Naive B cell (primary cell): ENCODE measurements at regions not wholly inside any gene's neighbourhood (a gene's known extent, or its start where the extent isn't known, plus 50 kb on each side); places are given as distances from the start of the nearest gene placed in this dataset.
"Not testable (repeated sequence)": the region's sequence is repeated elsewhere in the genome, so short reads cannot be mapped to it uniquely, and the experiment has no call there.

ENCODE experiments used
- ATAC-seq, 2 donors: fragments of 150-1000 bp; cut with Tn5 transposase; 2 replicates each; pipeline ENCODE4 v1.10.0; 2021; ENCODE audit warnings: low read depth in 2 of 2, mild to moderate bottlenecking in 2 of 2, moderate library complexity in 2 of 2
- DNase-seq: peaks from one replicate; pipeline ENCODE4 v3.0.0; 2022
- H3K27ac Mint-ChIP-seq, 6 donors: one replicate each; pipeline ENCODE4 v1.8.0; 2020 to 2022; ENCODE audit warnings: mild to moderate bottlenecking in 6 of 6, mixed read lengths in 6 of 6, moderate library complexity in 5 of 6, inconsistent platforms in 2 of 6
- H3K27me3 Mint-ChIP-seq, 3 donors: one replicate each; pipeline ENCODE4 v1.8.0; 2021 to 2022; ENCODE audit warnings: mixed read lengths in 3 of 3, mild to moderate bottlenecking in 1 of 3
- H3K36me3 Mint-ChIP-seq, 2 donors: one replicate each; pipeline ENCODE4 v1.8.0; 2020 to 2022; ENCODE audit warnings: mixed read lengths in 2 of 2, inconsistent platforms in 1 of 2, mild to moderate bottlenecking in 1 of 2
- H3K4me1 Mint-ChIP-seq, 3 donors: one replicate each; pipeline ENCODE4 v1.8.0; 2020 to 2022; ENCODE audit warnings: mixed read lengths in 3 of 3, inconsistent platforms in 1 of 3, mild to moderate bottlenecking in 1 of 3, moderate library complexity in 1 of 3
- H3K4me3 Mint-ChIP-seq, 8 donors: one replicate each; pipeline ENCODE4 v1.8.0; 2020 to 2022; ENCODE audit warnings: mild to moderate bottlenecking in 8 of 8, mixed read lengths in 8 of 8, moderate library complexity in 8 of 8, inconsistent platforms in 2 of 8
- H3K9me3 Mint-ChIP-seq, 7 donors: one replicate each; pipeline ENCODE4 v1.8.0; 2020 to 2022; ENCODE audit warnings: mixed read lengths in 7 of 7, mild to moderate bottlenecking in 5 of 7, inconsistent platforms in 2 of 7, moderate library complexity in 1 of 7

GRCh38 chr6:68087399-68088133, 547.5 kb upstream of the ADGRB3 start:
- no peaks in the 10 kb centered on the region for H3K4me1 Mint-ChIP-seq
- H3K4me3 Mint-ChIP-seq: peak overlapping the region in 2 of 8 donors; percentile 3 to 6
- H3K27me3 Mint-ChIP-seq: no peaks in the 10 kb centered on the region
- ATAC-seq (peak; percentile 48 to 77), DNase-seq (peak; percentile 20)
- H3K9me3 Mint-ChIP-seq: peaks cover 0 to 6% (median 0%) of the 10 kb centered on the region in 7 donors
- H3K27ac Mint-ChIP-seq: peak overlapping the region in 1 of 6 donors; percentile 24
- H3K36me3 Mint-ChIP-seq: no peaks in the 10 kb centered on the region

- no peaks in the 10 kb centered on the region for H3K27me3 Mint-ChIP-seq
- ATAC-seq (peak in 1 of 2 donors; percentile 56), DNase-seq (peak; percentile 2)
- no peaks in the 10 kb centered on the region for H3K36me3 Mint-ChIP-seq
- no peak overlapping the region for H3K27ac Mint-ChIP-seq
- H3K9me3 Mint-ChIP-seq: peaks cover 0 to 7% (median 0%) of the 10 kb centered on the region in 7 donors
- H3K4me1 Mint-ChIP-seq: no peaks in the 10 kb centered on the region
- H3K4me3 Mint-ChIP-seq: peak overlapping the region in 1 of 8 donors; percentile 1
Measured at GRCh38 chr6:68086199-68086598, 548.9 kb upstream of the ADGRB3 start.

GRCh38 chr6:68085599-68085998, 549.5 kb upstream of the ADGRB3 start:
- H3K4me3 Mint-ChIP-seq: peak overlapping the region in 1 of 8 donors; percentile 12
- DNase-seq, ATAC-seq, H3K36me3 Mint-ChIP-seq, H3K27me3 Mint-ChIP-seq, H3K9me3 Mint-ChIP-seq, H3K4me1 Mint-ChIP-seq: not testable (repeated sequence)
- peak overlapping the region in 1 of 6 donors; percentile 75 for H3K27ac Mint-ChIP-seq

GRCh38 chr6:68082086-68082485, 553.0 kb upstream of the ADGRB3 start:
- H3K36me3 Mint-ChIP-seq: no peaks in the 10 kb centered on the region
- H3K27ac Mint-ChIP-seq: no peak overlapping the region
- H3K4me1 Mint-ChIP-seq: no peaks in the 10 kb centered on the region
- no peak overlapping the region for H3K4me3 Mint-ChIP-seq
- DNase-seq (no peak), ATAC-seq (no peak)
- H3K27me3 Mint-ChIP-seq: no peaks in the 10 kb centered on the region
- peaks cover 0 to 7% (median 0%) of the 10 kb centered on the region in 7 donors for H3K9me3 Mint-ChIP-seq

GRCh38 chr6:68080074-68080473, 555.0 kb upstream of the ADGRB3 start:
- no peaks in the 10 kb centered on the region for H3K36me3 Mint-ChIP-seq
- no peaks in the 10 kb centered on the region for H3K27me3 Mint-ChIP-seq
- no peaks in the 10 kb centered on the region for H3K4me1 Mint-ChIP-seq
- no peak overlapping the region for H3K4me3 Mint-ChIP-seq
- DNase-seq (no peak), ATAC-seq (no peak)
- H3K9me3 Mint-ChIP-seq: peaks cover 0 to 3% (median 0%) of the 10 kb centered on the region in 7 donors
- H3K27ac Mint-ChIP-seq: no peak overlapping the region

GRCh38 chr6:68077661-68078060, 557.4 kb upstream of the ADGRB3 start:
- no peak overlapping the region for H3K27ac Mint-ChIP-seq
- DNase-seq (no peak), ATAC-seq (no peak)
- no peak overlapping the region for H3K4me3 Mint-ChIP-seq
- no peaks in the 10 kb centered on the region for H3K4me1 Mint-ChIP-seq
- H3K36me3 Mint-ChIP-seq: no peaks in the 10 kb centered on the region
- H3K9me3 Mint-ChIP-seq: peaks cover 0 to 3% (median 0%) of the 10 kb centered on the region in 7 donors
- H3K27me3 Mint-ChIP-seq: no peaks in the 10 kb centered on the region

GRCh38 chr6:68071740-68072139, 563.3 kb upstream of the ADGRB3 start:
- Mint-ChIP-seq H3K27ac (no peak overlapping the region), H3K4me3 (no peak overlapping the region), H3K36me3 (no peaks in the 10 kb centered on the region), H3K9me3 (peaks cover 0 to 3% (median 0%) of the 10 kb centered on the region in 7 donors), H3K27me3 (no peaks in the 10 kb centered on the region), H3K4me1 (no peaks in the 10 kb centered on the region)
- ATAC-seq: no peak
- DNase-seq: no peak

- Mint-ChIP-seq H3K27me3 (no peaks in the 10 kb centered on the region), H3K4me1 (no peaks in the 10 kb centered on the region), H3K4me3 (no peak overlapping the region), H3K9me3 (peaks cover 0 to 3% (median 0%) of the 10 kb centered on the region in 7 donors), H3K36me3 (no peaks in the 10 kb centered on the region), H3K27ac (no peak overlapping the region)
- DNase-seq (no peak), ATAC-seq (no peak)
Measured at GRCh38 chr6:68069921-68070710, 565.0 kb upstream of the ADGRB3 start.

- H3K36me3 Mint-ChIP-seq: no peaks in the 10 kb centered on the region
- no peak for ATAC-seq
- no peaks in the 10 kb centered on the region for H3K4me1 Mint-ChIP-seq
- peaks cover 0 to 6% (median 0%) of the 10 kb centered on the region in 7 donors for H3K9me3 Mint-ChIP-seq
- DNase-seq: no peak
- no peaks in the 10 kb centered on the region for H3K27me3 Mint-ChIP-seq
- H3K4me3 Mint-ChIP-seq: no peak overlapping the region
- no peak overlapping the region for H3K27ac Mint-ChIP-seq
Measured at GRCh38 chr6:68059899-68060298, 575.2 kb upstream of the ADGRB3 start.

- no peak overlapping the region for H3K27ac Mint-ChIP-seq
- ATAC-seq (no peak), DNase-seq (no peak)
- no peak overlapping the region for H3K4me3 Mint-ChIP-seq
- no peaks in the 10 kb centered on the region for H3K4me1 Mint-ChIP-seq
- no peaks in the 10 kb centered on the region for H3K27me3 Mint-ChIP-seq
- peaks cover 0 to 6% (median 0%) of the 10 kb centered on the region in 7 donors for H3K9me3 Mint-ChIP-seq
- no peaks in the 10 kb centered on the region for H3K36me3 Mint-ChIP-seq
Measured at GRCh38 chr6:68059261-68059660, 575.8 kb upstream of the ADGRB3 start.

GRCh38 chr6:68056596-68056995, 578.5 kb upstream of the ADGRB3 start:
- not testable (repeated sequence) for H3K4me1 Mint-ChIP-seq, H3K27me3 Mint-ChIP-seq, H3K36me3 Mint-ChIP-seq, H3K4me3 Mint-ChIP-seq, H3K9me3 Mint-ChIP-seq, H3K27ac Mint-ChIP-seq, ATAC-seq, DNase-seq

GRCh38 chr6:68054756-68055155, 580.3 kb upstream of the ADGRB3 start:
- peaks cover 0 to 4% (median 0%) of the 10 kb centered on the region in 7 donors for H3K9me3 Mint-ChIP-seq
- no peak overlapping the region for H3K27ac Mint-ChIP-seq
- H3K4me3 Mint-ChIP-seq: no peak overlapping the region
- H3K36me3 Mint-ChIP-seq: no peaks in the 10 kb centered on the region
- no peaks in the 10 kb centered on the region for H3K27me3 Mint-ChIP-seq
- no peaks in the 10 kb centered on the region for H3K4me1 Mint-ChIP-seq
- DNase-seq (no peak), ATAC-seq (no peak)

GRCh38 chr6:68053805-68054373, 581.2 kb upstream of the ADGRB3 start:
- H3K4me1 Mint-ChIP-seq: no peaks in the 10 kb centered on the region
- H3K9me3 Mint-ChIP-seq: peaks cover 0 to 4% (median 0%) of the 10 kb centered on the region in 7 donors
- no peaks in the 10 kb centered on the region for H3K36me3 Mint-ChIP-seq
- H3K27ac Mint-ChIP-seq: no peak overlapping the region
- no peak for DNase-seq
- H3K27me3 Mint-ChIP-seq: no peaks in the 10 kb centered on the region
- H3K4me3 Mint-ChIP-seq: no peak overlapping the region
- no peak for ATAC-seq

GRCh38 chr6:68052234-68052633, 582.8 kb upstream of the ADGRB3 start:
- ATAC-seq (no peak), DNase-seq (no peak)
- Mint-ChIP-seq H3K36me3 (no peaks in the 10 kb centered on the region), H3K27me3 (no peaks in the 10 kb centered on the region), H3K4me1 (no peaks in the 10 kb centered on the region), H3K4me3 (no peak overlapping the region), H3K27ac (no peak overlapping the region), H3K9me3 (peaks cover 0 to 4% (median 0%) of the 10 kb centered on the region in 7 donors)
